Endothelial cell of umbilical vein (primary cell): ENCODE measurements at regions not wholly inside any gene's neighbourhood (a gene's known extent, or its start where the extent isn't known, plus 50 kb on each side); places are given as distances from the start of the nearest gene placed in this dataset.

Source experiments
- BruUV-seq: library from RNA; stranded (reverse); fragments of 400-500 nt; replicated peaks from 2 replicates; lab custom pipeline; 2021; lab: Mats Ljungman, UMichigan
- CTCF ChIA-PET: fragments of 300-600, 350-600 bp; sonication (Branson Sonifier 250); formaldehyde crosslinking; loops from one replicate; lab custom pipeline; 2021; ENCODE audit warnings: antibody characterized with exemption, inconsistent platforms; lab: Charles Lee
- POLR2A ChIA-PET: fragments of 300-600, 350-600 bp; sonication (Branson Sonifier 250); formaldehyde crosslinking; loops from one replicate; lab custom pipeline; 2021; ENCODE audit warnings: antibody characterized with exemption, inconsistent platforms; lab: Charles Lee
- DNase-seq: peaks from one replicate; pipeline ENCODE4 v3.0.0-alpha.2; 2011; ENCODE audit warnings: low read depth, low spot score
- FAIRE-seq: peaks from 2 replicates; lab custom pipeline; 2011; peaks lifted over from hg19 to GRCh38; lab: Jason Lieb, UNC
- H2AFZ ChIP-seq: 2 replicates; pipeline ENCODE4 v1.6.0; 2012; ENCODE audit warnings: low read depth, low read length, control low read depth, inconsistent platforms
- H3K27ac ChIP-seq: 2 replicates; pipeline ENCODE4 v1.5.1; 2011; ENCODE audit warnings: low read depth, mild to moderate bottlenecking, control low read depth, low read length, moderate library complexity; ENCODE audit not compliant: insufficient read depth
- H3K27me3 ChIP-seq, 2 experiments: 2 replicates each; pipeline versions ENCODE4 v1.6.0 to v1.6.1; 2011; ENCODE audit warnings: low read length in 2 of 2, mixed read lengths in 1 of 2; ENCODE audit not compliant: control insufficient read depth in 2 of 2, insufficient read depth in 2 of 2
- H3K36me3 ChIP-seq, 2 experiments: 2 replicates in 1 of 2; 3 replicates in 1 of 2; pipeline ENCODE4 v1.5.1; 2011; ENCODE audit warnings: low read length in 2 of 2, mild to moderate bottlenecking in 1 of 2, moderate library complexity in 1 of 2; ENCODE audit not compliant: control insufficient read depth in 2 of 2, insufficient read depth in 2 of 2; ENCODE audit errors: extremely low read depth in 1 of 2
- H3K4me1 ChIP-seq: 3 replicates; pipeline ENCODE4 v1.5.1; 2011; ENCODE audit warnings: mild to moderate bottlenecking, low read length; ENCODE audit not compliant: control insufficient read depth, insufficient read depth; ENCODE audit errors: extremely low read depth
- H3K4me2 ChIP-seq: 2 replicates; pipeline ENCODE4 v1.6.1; 2011; ENCODE audit warnings: low read length, control low read depth, mixed read lengths; ENCODE audit not compliant: insufficient read depth
- H3K4me3 ChIP-seq, 3 experiments: fragments of 200-600 bp in 1 of 3; sonication (generic), shearing (Covaris generic) in 1 of 3; replicated peaks in 1 of 3; 2 replicates each; pipeline ENCODE4 v1.5.1; 2011 to 2016; ENCODE audit warnings: control low read depth in 3 of 3, low read length in 3 of 3, mild to moderate bottlenecking in 2 of 3, inconsistent platforms in 1 of 3, low read depth in 1 of 3, moderate library complexity in 1 of 3; ENCODE audit not compliant: insufficient read depth in 1 of 3
- H3K79me2 ChIP-seq: 2 replicates; pipeline ENCODE4 v1.6.0; 2012; ENCODE audit warnings: low read length, inconsistent platforms; ENCODE audit not compliant: control insufficient read depth, insufficient read depth
- H3K9ac ChIP-seq: replicated peaks from 2 replicates; pipeline ENCODE3; 2011; ENCODE audit warnings: low read length, control low read depth; ENCODE audit not compliant: insufficient read depth; ENCODE audit errors: extremely low read depth
- H3K9me1 ChIP-seq: replicated peaks from 3 replicates; pipeline ENCODE4 v1.6.0; 2011; ENCODE audit warnings: mild to moderate bottlenecking, low read length; ENCODE audit not compliant: control insufficient read depth, insufficient read depth; ENCODE audit errors: extremely low read depth
- H3K9me3 ChIP-seq: replicated peaks from 2 replicates; pipeline ENCODE4 v1.5.1; 2012; ENCODE audit warnings: low read length, inconsistent platforms; ENCODE audit not compliant: control insufficient read depth, insufficient read depth
- H4K20me1 ChIP-seq: replicated peaks from 2 replicates; pipeline ENCODE3; 2011; ENCODE audit warnings: mild to moderate bottlenecking, low read length; ENCODE audit not compliant: control insufficient read depth, insufficient read depth; ENCODE audit errors: extremely low read depth
- CTCF ChIP-seq, 2 donors: IDR thresholded peaks; 1 replicate in 1 of 2; 2 replicates in 1 of 2; pipeline ENCODE4 v1.5.1; 2011; ENCODE audit warnings: low read length in 2 of 2, mild to moderate bottlenecking in 2 of 2, moderate library complexity in 2 of 2, control low read depth in 1 of 2, inconsistent platforms in 1 of 2, low read depth in 1 of 2; ENCODE audit not compliant: insufficient read depth in 1 of 2; ENCODE audit errors: extremely low read depth in 1 of 2
- EZH2 ChIP-seq: IDR thresholded peaks from 2 replicates; pipeline ENCODE4 v1.6.1; 2012; ENCODE audit warnings: borderline replicate concordance, low read depth, mild to moderate bottlenecking, moderate library complexity, low read length, inconsistent platforms; ENCODE audit not compliant: severe bottlenecking
- FOS ChIP-seq: IDR thresholded peaks from 2 replicates; pipeline ENCODE4 v1.6.1; 2011; ENCODE audit warnings: mild to moderate bottlenecking, low read length, moderate library complexity, borderline replicate concordance; ENCODE audit not compliant: insufficient read depth
- GATA2 ChIP-seq: IDR thresholded peaks from 2 replicates; pipeline ENCODE4 v1.7.0; 2011; ENCODE audit warnings: low read depth, mild to moderate bottlenecking, moderate library complexity, mixed read lengths, low read length; ENCODE audit not compliant: insufficient read length, insufficient read depth
- JUN ChIP-seq: IDR thresholded peaks from 2 replicates; pipeline ENCODE4 v1.6.1; 2011; ENCODE audit warnings: borderline replicate concordance, low read depth; ENCODE audit not compliant: insufficient read length, insufficient read depth
- MAX ChIP-seq: IDR thresholded peaks from 2 replicates; pipeline ENCODE4 v1.6.1; 2011; ENCODE audit not compliant: insufficient read depth, insufficient read length
- MYC ChIP-seq: IDR thresholded peaks from one replicate; pipeline ENCODE4 v1.6.1; 2011; ENCODE audit warnings: mild to moderate bottlenecking, low read depth, low read length
- POLR2A ChIP-seq: IDR thresholded peaks from 2 replicates; pipeline ENCODE4 v1.6.1; 2012; ENCODE audit warnings: low read depth, mild to moderate bottlenecking, control low read depth, low read length
- POLR2AphosphoS5 ChIP-seq: IDR thresholded peaks from 2 replicates; pipeline ENCODE4 v1.6.1; 2012; ENCODE audit warnings: low read depth, mild to moderate bottlenecking, control low read depth, low read length, moderate library complexity; ENCODE audit not compliant: insufficient read depth
- dilution Hi-C: fragments of 300-500 bp; cut with MboI; formaldehyde crosslinking; loops from one replicate; pipeline ENCODE4 v1.15.0; 2019; ENCODE audit warnings: low sequenced_read_pairs; ENCODE audit not compliant: extremely low pct_ligation_motif_present
- intact Hi-C: fragments of 100-400 bp; cut with micrococcal nuclease; formaldehyde crosslinking; loops from one replicate; pipeline ENCODE4 v1.10.0; 2022

GRCh38 chr22:27533105-27533745 lies 268.3 kb downstream of the MN1 start:
- BruUV-seq: no TSS peak
- Histone ChIP-seq H3K79me2 (no peaks in the 10 kb centered on the region), H4K20me1 (no peaks in the 10 kb centered on the region), H3K4me3 (no peak overlapping the region), H3K4me2 (no peak overlapping the region), H3K27ac (no peak overlapping the region), H3K4me1 (peaks cover 2% of the 10 kb centered on the region), H3K27me3 (no peaks in the 10 kb centered on the region), H3K36me3 (no peaks in the 10 kb centered on the region), H3K9me3 (no peaks in the 10 kb centered on the region), H3K9me1 (no peaks in the 10 kb centered on the region), H3K9ac (no peak overlapping the region), H2AFZ (no peak overlapping the region)
- dilution Hi-C loops: no loop called here
- ChIA-PET POLR2A (no interaction called here), CTCF (interaction anchor here (0.8 kb wide), 1 partner anchor 128 kb away, joined by 3 read pairs; no protein-coding TSS in a partner anchor)
- intact Hi-C loops: no loop called here
- no peak for TF ChIP-seq POLR2A
- TF ChIP-seq POLR2AphosphoS5: no peak
- TF ChIP-seq JUN: no peak
- no peak for TF ChIP-seq GATA2
- no peak for TF ChIP-seq CTCF (IDR thresholded peaks at IDR 0.05; ENCODE audit: extremely low read depth in 1 of 2, insufficient read depth in 1 of 2, low read depth in 1 of 2, low read length in 2 of 2)
- TF ChIP-seq MAX: no peak
- no peak for TF ChIP-seq FOS
- TF ChIP-seq MYC: no peak
- TF ChIP-seq EZH2: no peak
- FAIRE-seq (no peak), DNase-seq (no peak)
